ENCODE measurements at regions not wholly inside any gene's neighbourhood (a gene's known extent, or its start where the extent isn't known, plus 50 kb on each side); places are given as distances from the start of the nearest gene placed in this dataset.

DNA sequence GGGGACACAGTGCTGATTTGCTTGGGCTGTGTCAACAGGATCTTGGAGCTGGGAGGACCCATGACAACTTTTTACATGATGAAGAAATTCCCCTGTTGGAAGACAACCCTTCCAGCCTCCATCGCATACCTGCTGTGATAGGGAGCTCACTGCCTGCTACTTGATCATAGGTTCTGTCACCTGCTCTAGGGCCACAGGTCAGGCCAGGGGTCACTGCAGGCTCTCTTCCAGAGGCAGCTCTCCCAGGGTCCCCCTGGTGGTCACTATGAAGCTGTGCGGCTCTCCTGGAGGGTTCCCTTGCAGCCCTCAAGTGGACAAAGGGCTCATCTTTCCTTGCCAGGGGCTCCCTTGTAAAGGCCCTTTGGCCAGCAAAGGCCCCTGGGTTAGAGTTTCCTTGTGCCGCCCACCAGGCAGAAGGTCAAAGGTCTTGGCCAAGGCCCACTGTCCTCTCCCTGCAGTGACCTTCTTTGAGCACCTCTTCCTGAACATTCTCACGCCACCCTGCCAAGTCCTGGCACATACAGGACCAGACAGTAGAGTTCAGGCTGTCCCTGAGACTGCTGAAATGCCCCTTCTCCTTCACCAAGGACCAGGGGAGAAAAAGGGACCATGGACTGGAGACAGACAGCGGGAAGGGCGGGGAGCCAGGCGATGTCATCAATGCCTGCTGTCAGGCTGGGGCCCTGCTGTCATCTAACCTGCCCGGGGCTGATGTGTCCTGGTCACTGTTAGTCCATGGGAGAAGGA is 345.1 kb downstream of the DYSF start (continued):
- no peak for TF ChIP-seq REST (IDR thresholded peaks at IDR 0.05; ENCODE audit: low read depth, low read length)

DNA sequence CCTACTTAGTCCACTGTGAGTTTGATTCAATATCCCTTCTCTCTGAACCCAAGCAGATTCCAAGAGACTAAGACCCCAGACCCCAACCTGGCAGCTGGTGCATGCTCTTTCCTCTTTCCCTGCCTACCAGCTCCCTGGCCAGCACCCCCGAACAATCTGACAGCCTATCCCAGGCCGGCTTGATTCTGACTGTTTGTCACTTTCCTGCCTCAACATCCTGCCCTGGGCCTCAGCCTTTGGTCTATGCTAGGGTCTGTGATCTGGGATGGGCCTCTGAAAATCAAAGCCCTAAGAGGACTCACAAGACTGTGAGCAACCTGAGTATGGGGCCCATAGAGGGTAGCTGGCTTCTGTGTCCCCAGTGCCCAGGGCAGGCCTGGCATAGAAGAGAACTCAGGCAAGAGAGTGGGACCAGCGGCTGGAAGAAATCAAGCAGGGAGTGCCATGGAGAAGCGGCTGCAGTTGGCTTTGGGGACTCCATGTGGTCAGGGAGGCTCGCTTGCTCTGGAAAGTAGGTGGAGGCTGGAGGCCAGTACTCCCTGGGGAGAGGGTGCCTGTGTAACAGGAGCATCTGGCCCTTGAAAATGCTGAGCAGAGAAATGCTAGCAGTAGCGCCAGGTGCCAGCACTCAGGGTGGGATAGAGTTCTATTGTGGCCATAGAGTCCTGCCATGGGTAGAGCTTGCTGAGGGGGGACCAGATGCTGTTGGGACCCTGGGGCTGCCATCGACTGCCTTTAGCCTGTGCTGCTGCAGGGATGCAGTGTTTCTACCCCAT is 343.9 kb downstream of the DYSF start:
- in situ Hi-C loops (cut with MboI) = no loop called here

More for the DNA sequence above, 343.9 kb downstream of the DYSF start:
- no peak for FAIRE-seq
- ATAC-seq = no peak
- no peak overlapping the region for H3K9ac ChIP-seq (ENCODE audit: control insufficient read depth, insufficient read depth, low read length)
- no TSS peak for BruUV-seq (replicated peaks)
- no peak overlapping the region for H3K4me2 ChIP-seq (ENCODE audit: control insufficient read depth, insufficient read depth)
- no peaks in the 10 kb centered on the region for H3K9me3 ChIP-seq (replicated peaks; ENCODE audit: control insufficient read depth, insufficient read depth, low read length)
- no peaks in the 10 kb centered on the region; a peak in 1 of 4 replicates for H3K27me3 ChIP-seq (replicated peaks in 1 of 2; ENCODE audit: control insufficient read depth in 2 of 2, insufficient read depth in 2 of 2, low read length in 1 of 2)
- CTCF ChIA-PET = interaction anchor here (0.7 to 1.5 kb wide), 7 partner anchors 14 to 268 kb away, joined by 3 to 5 read pairs (median 3); no protein-coding TSS in a partner anchor
- intact Hi-C loops (cut with micrococcal nuclease; ENCODE audit: unreplicated experiment) = no loop called here
- POLR2A ChIA-PET = no interaction called here
- H3K27ac ChIP-seq (ENCODE audit: control insufficient read depth, insufficient read depth) = no peak overlapping the region
- WGBS (ENCODE audit: insufficient coverage, insufficient replicate concordance, low lambda C conversion rate, missing lambda C conversion rate) = 29% methylated on average over 7 of the region's 7 CpGs
- no peak overlapping the region for H3K4me3 ChIP-seq
- no peak overlapping the region for H2AFZ ChIP-seq (ENCODE audit: control insufficient read depth, low read depth, low read length)
- no peak for DNase-seq (ENCODE audit: low read depth, low spot score)
- no peaks in the 10 kb centered on the region for H4K20me1 ChIP-seq (ENCODE audit: control insufficient read depth, insufficient read depth)
- H3K36me3 ChIP-seq (ENCODE audit: control insufficient read depth in 2 of 2, insufficient read depth in 2 of 2, low read length in 1 of 2) = no peaks in the 10 kb centered on the region
- RAD21 ChIA-PET (ENCODE audit: unreplicated experiment) = no interaction called here
- no peaks in the 10 kb centered on the region for H3K4me1 ChIP-seq (ENCODE audit: control insufficient read depth, insufficient read depth, low read length)
- no peak for TF ChIP-seq SRF (IDR thresholded peaks at IDR 0.05; ENCODE audit: low read depth in 2 of 2, low read length in 2 of 2)
- TF ChIP-seq CREM (IDR thresholded peaks at IDR 0.05; ENCODE audit: low read depth) = no peak
- TF ChIP-seq ZNF384 (IDR thresholded peaks at IDR 0.05; ENCODE audit: borderline replicate concordance, low read depth, low read length) = no peak
- TF ChIP-seq STAT1 (conservative IDR thresholded peaks at IDR 0.05) = no peak
- no peak for TF ChIP-seq NR2F1 (conservative IDR thresholded peaks at IDR 0.05)
- TF ChIP-seq, protein P1, sequence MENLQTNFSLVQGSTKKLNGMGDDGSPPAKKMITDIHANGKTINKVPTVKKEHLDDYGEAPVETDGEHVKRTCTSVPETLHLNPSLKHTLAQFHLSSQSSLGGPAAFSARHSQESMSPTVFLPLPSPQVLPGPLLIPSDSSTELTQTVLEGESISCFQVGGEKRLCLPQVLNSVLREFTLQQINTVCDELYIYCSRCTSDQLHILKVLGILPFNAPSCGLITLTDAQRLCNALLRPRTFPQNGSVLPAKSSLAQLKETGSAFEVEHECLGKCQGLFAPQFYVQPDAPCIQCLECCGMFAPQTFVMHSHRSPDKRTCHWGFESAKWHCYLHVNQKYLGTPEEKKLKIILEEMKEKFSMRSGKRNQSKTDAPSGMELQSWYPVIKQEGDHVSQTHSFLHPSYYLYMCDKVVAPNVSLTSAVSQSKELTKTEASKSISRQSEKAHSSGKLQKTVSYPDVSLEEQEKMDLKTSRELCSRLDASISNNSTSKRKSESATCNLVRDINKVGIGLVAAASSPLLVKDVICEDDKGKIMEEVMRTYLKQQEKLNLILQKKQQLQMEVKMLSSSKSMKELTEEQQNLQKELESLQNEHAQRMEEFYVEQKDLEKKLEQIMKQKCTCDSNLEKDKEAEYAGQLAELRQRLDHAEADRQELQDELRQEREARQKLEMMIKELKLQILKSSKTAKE (IDR thresholded peaks at IDR 0.05; ENCODE audit: low read depth, poor library complexity, severe bottlenecking) = no peak
- TF ChIP-seq LARP7 (IDR thresholded peaks at IDR 0.05) = no peak
- TF ChIP-seq MTA2 (IDR thresholded peaks at IDR 0.05; ENCODE audit: low read depth) = no peak
- no peak for TF ChIP-seq RELA (IDR thresholded peaks at IDR 0.05; ENCODE audit: borderline replicate concordance, partially characterized antibody)
- no peak for TF ChIP-seq RAD51 (IDR thresholded peaks at IDR 0.05)
- SMC1A ChIA-PET (ENCODE audit: uncharacterized antibody, unreplicated experiment) = no interaction called here
- no peaks in the 10 kb centered on the region for H3K79me2 ChIP-seq (ENCODE audit: control insufficient read depth, insufficient read depth, low read length)

Data from GM12878 (cell line).